ENCODE measurements at regions not wholly inside any gene's neighbourhood (a gene's known extent, or its start where the extent isn't known, plus 50 kb on each side); places are given as distances from the start of the nearest gene placed in this dataset.
"Not testable (repeated sequence)": the region's sequence is repeated elsewhere in the genome, so short reads cannot be mapped to it uniquely, and the experiment has no call there.

GRCh38 chr4:126539771-126540170 is 1093.0 kb upstream of the INTU start:
- TF ChIP-seq CTCF (IDR thresholded peaks at IDR 0.05; ENCODE audit: borderline replicate concordance, insufficient read depth, low read depth, low read length) = no peak
- no peak overlapping the region for H3K4me3 ChIP-seq (ENCODE audit: low read depth, low read length)

GRCh38 chr4:126541820-126542219 is 1090.9 kb upstream of the INTU start:
- TF ChIP-seq CTCF (IDR thresholded peaks at IDR 0.05; ENCODE audit: borderline replicate concordance, insufficient read depth, low read depth, low read length) = no peak
- H3K4me3 ChIP-seq (ENCODE audit: low read depth, low read length) = no peak overlapping the region

DNA sequence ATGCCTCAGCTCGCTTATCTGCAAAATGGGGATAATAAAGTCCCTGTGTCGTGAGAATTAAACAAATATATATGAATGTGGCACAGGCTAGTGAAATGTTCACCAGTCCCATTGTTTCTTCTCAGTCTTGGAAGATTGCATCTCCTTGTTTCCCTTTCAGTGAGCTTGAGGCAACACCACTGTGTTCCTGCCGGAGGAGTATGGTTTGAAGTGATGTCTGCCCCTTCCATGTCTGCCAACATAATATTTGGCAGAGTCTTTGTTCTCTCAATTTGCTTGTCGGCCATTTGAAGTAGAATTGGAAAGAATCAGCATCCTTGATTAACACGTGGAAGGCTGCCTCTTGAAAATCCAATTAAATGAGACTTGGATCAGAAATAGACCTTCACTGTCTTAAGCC is 1088.5 kb upstream of the INTU start:
- TF ChIP-seq CTCF (IDR thresholded peaks at IDR 0.05; ENCODE audit: borderline replicate concordance, insufficient read depth, low read depth, low read length) = no peak
- no peak overlapping the region for H3K4me3 ChIP-seq (ENCODE audit: low read depth, low read length)

DNA sequence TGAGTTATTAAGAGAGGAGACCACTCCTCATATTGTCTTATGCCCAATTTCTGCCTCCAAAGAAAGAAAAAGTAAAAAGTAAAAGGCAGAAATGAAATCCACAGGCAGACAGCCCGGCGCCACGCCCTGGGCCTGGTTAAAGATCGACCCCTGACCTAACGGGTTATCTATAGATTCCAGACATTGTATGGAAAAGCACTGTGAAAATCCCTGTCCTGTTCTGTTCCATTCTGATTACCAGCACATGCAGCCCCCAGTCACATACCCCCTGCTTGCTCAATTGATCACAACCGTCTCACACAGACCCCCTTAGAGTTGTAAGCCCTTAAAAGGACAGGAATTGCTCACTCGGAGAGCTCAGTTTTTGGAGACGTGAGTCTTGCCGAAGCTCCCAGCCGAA is 1086.6 kb upstream of the INTU start:
- H3K4me3 ChIP-seq (ENCODE audit: low read depth, low read length) = not testable (repeated sequence)

DNA sequence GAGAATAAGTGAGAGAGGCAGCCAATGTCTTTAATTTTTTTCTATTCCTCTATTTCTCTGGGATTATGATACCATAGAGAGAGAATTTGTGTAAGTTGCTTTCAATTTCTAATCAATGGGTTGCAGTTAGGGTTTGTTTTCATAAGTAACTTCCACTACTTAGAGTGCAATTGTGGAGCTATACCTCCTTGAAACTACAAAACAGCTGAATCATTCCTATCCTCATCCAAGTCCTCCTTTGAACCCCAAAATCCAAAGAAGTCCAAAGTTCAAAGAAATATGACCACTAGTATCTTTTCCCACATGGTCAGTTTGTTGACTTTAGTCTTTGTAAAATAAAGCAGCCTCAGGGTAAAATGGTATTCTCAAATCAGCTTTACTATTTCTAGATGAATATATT is 1085.4 kb upstream of the INTU start:
- no peak for TF ChIP-seq CTCF (IDR thresholded peaks at IDR 0.05; ENCODE audit: borderline replicate concordance, insufficient read depth, low read depth, low read length)

DNA sequence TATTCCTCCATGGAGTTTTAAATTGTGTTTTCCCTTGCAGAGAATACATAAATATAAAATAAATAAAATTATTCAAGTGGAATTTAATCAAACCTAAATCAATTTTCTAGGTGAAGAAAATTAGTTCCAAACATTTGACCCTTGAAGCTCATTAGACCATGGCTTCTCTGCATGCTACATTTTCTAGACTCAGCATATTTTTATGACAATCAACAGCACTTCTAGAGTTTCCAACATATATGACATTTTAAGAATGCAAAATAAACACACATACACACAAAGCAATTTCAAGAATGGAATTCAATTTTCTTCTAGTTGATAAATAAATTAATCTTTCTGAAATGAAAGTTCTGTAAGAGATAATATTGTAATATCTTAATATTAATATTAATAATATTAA is 1083.9 kb upstream of the INTU start:
- H3K4me3 ChIP-seq (ENCODE audit: low read depth, low read length) = no peak overlapping the region
- no peak for TF ChIP-seq CTCF (IDR thresholded peaks at IDR 0.05; ENCODE audit: borderline replicate concordance, insufficient read depth, low read depth, low read length)

More for the DNA sequence above, 1085.4 kb upstream of the INTU start:
- no peak overlapping the region for H3K4me3 ChIP-seq (ENCODE audit: low read depth, low read length)

- no peak for TF ChIP-seq CTCF (IDR thresholded peaks at IDR 0.05; ENCODE audit: borderline replicate concordance, insufficient read depth, low read depth, low read length)
Measured at GRCh38 chr4:126552321-126552720, 1080.4 kb upstream of the INTU start.

DNA sequence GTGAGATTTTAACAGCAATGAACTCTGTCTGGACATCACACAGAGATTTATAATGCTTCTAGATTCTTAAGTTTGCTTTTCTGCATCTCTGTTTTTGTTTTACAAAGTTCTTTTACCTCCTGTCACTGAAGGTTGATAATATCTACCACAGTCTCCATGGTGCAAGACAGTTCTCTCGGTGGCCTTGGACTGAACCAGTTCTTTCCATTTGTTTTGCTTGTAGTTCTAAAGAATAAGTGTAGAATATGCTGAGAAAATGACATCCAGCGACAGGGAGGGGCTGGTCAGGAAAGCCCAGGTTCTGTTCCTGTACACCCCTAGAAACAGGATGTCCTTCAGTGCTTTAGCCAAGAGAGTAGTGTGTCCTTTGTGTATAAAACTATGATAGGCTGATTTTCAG is 1079.5 kb upstream of the INTU start:
- no peak overlapping the region for H3K4me3 ChIP-seq (ENCODE audit: low read depth, low read length)
- TF ChIP-seq CTCF (IDR thresholded peaks at IDR 0.05; ENCODE audit: borderline replicate concordance, insufficient read depth, low read depth, low read length) = no peak

More at GRCh38 chr4:126552321-126552720, 1080.4 kb upstream of the INTU start:
- H3K4me3 ChIP-seq (ENCODE audit: low read depth, low read length) = no peak overlapping the region

All from GM12875 (cell line).